SK-N-SH (cell line): ENCODE measurements at regions not wholly inside any gene's neighbourhood (a gene's known extent, or its start where the extent isn't known, plus 50 kb on each side); places are given as distances from the start of the nearest gene placed in this dataset.

ENCODE experiments used
- CHD2 ChIP-seq: fragments of 150-350 bp; IDR thresholded peaks from 2 replicates; pipeline ENCODE4 v1.6.1; 2018; ENCODE audit warnings: low read length; ENCODE audit not compliant: partially characterized antibody
- CTCF ChIP-seq: fragments of 200-600 bp; sonication (generic); IDR thresholded peaks from 2 replicates; pipeline ENCODE4 v1.6.1; 2017; ENCODE audit warnings: antibody characterized with exemption, mild to moderate bottlenecking, moderate library complexity
- EP300 ChIP-seq, 2 experiments: IDR thresholded peaks; 2 replicates each; pipeline versions ENCODE4 v1.4.0 to v1.6.1; 2012; ENCODE audit warnings: borderline replicate concordance in 1 of 2, low read depth in 1 of 2, low read length in 1 of 2
- EZH2phosphoT487 ChIP-seq: fragments of 200-600 bp; sonication (generic); IDR thresholded peaks from 2 replicates; pipeline ENCODE4 v1.6.1; 2017; ENCODE audit warnings: low read depth, mixed run types, mild to moderate bottlenecking, antibody characterized with exemption, moderate library complexity, borderline replicate concordance
- FOXM1 ChIP-seq: IDR thresholded peaks from 2 replicates; pipeline ENCODE4 v1.4.0; 2012; ENCODE audit warnings: low read depth, mild to moderate bottlenecking
- NFIC ChIP-seq: IDR thresholded peaks from 2 replicates; pipeline ENCODE4 v1.4.0; 2012; ENCODE audit warnings: borderline replicate concordance
- POLR2AphosphoS5 ChIP-seq: IDR thresholded peaks from 2 replicates; pipeline ENCODE4 v1.6.1; 2012; ENCODE audit warnings: low read depth, low read length
- RAD21 ChIP-seq: IDR thresholded peaks from 2 replicates; pipeline ENCODE4 v1.6.1; 2012; ENCODE audit warnings: mild to moderate bottlenecking, low read length
- REST ChIP-seq: IDR thresholded peaks from 2 replicates; pipeline ENCODE4 v1.6.1; 2012; ENCODE audit warnings: mild to moderate bottlenecking, low read depth, low read length, moderate library complexity
- SIN3A ChIP-seq: IDR thresholded peaks from 2 replicates; pipeline ENCODE4 v1.6.1; 2012; ENCODE audit warnings: low read depth, mild to moderate bottlenecking, low read length, moderate library complexity, borderline replicate concordance
- USF1 ChIP-seq: IDR thresholded peaks from 2 replicates; pipeline ENCODE4 v1.4.0; 2012; ENCODE audit warnings: low read depth, borderline replicate concordance
- USF2 ChIP-seq: fragments of 150-350 bp; IDR thresholded peaks from 2 replicates; pipeline ENCODE4 v1.6.1; 2017; ENCODE audit warnings: antibody characterized with exemption, low read length, low read depth, borderline replicate concordance
- YY1 ChIP-seq: IDR thresholded peaks from 2 replicates; pipeline ENCODE4 v1.4.0; 2012; ENCODE audit warnings: low read depth, mild to moderate bottlenecking

GRCh38 chr3:67145738-67146137 is 147.6 kb downstream of the KBTBD8 start:
- TF ChIP-seq SIN3A (no peak), CHD2 (no peak), EP300 (IDR thresholded peaks at IDR 0.05; ENCODE audit: borderline replicate concordance in 1 of 2, low read depth in 1 of 2, low read length in 1 of 2) (no peak), CTCF (no peak), FOXM1 (no peak), REST (no peak), USF2 (no peak), YY1 (no peak), NFIC (no peak), USF1 (no peak), POLR2AphosphoS5 (no peak), EZH2phosphoT487 (no peak), RAD21 (no peak)
